A549 (cell line): ENCODE measurements at regions not wholly inside any gene's neighbourhood (a gene's known extent, or its start where the extent isn't known, plus 50 kb on each side); places are given as distances from the start of the nearest gene placed in this dataset.

Experiments
- ATAC-seq, 2 experiments: fragments of 200-7000 bp in 1 of 2; fragments of >200 bp in 1 of 2; cut with Nextera tagmentation in 1 of 2; cut with Tn5 transposase in 1 of 2; 3 replicates each; pipeline versions ENCODE4 v1.8.0 to v1.9.1; 2018 to 2020; ENCODE audit warnings: mild to moderate bottlenecking in 1 of 2, moderate library complexity in 1 of 2
- CTCF ChIA-PET: fragments of 300-600 bp; sonication (Branson Sonifier 250); formaldehyde crosslinking; extraction: SDS; loops from one replicate; lab custom pipeline; 2021; ENCODE audit warnings: antibody characterized with exemption, inconsistent platforms; lab: Yijun Ruan, JAX
- POLR2A ChIA-PET: fragments of 350-600 bp; formaldehyde crosslinking; extraction: SDS; loops from one replicate; lab custom pipeline; 2021; ENCODE audit warnings: antibody characterized with exemption, inconsistent platforms; lab: Yijun Ruan, JAX
- DNase-seq, 2 experiments: peaks; one replicate each; pipeline versions ENCODE4 v3.0.0 to v3.0.0-alpha.2; 2011 to 2016; ENCODE audit warnings: low read depth in 1 of 2, low spot score in 1 of 2
- FAIRE-seq: peaks from 2 replicates; lab custom pipeline; 2011; peaks lifted over from hg19 to GRCh38; lab: Jason Lieb, UNC
- H3K27ac ChIP-seq, 2 experiments: fragments of >200 bp; sonication (Bioruptor Twin); formaldehyde crosslinking; 3 replicates each; pipeline ENCODE4 v1.5.1; 2016 to 2017
- H3K4me1 ChIP-seq: fragments of >200 bp; sonication (Bioruptor Twin); formaldehyde crosslinking; 3 replicates; pipeline ENCODE4 v1.6.1; 2016
- H3K4me2 ChIP-seq: fragments of >200 bp; sonication (Bioruptor Twin); formaldehyde crosslinking; 3 replicates; pipeline ENCODE4 v1.6.1; 2016
- H3K4me3 ChIP-seq: fragments of >200 bp; sonication (Bioruptor Twin); formaldehyde crosslinking; 3 replicates; pipeline ENCODE4 v1.5.1; 2016
- H3K9me3 ChIP-seq: fragments of >200 bp; sonication (Bioruptor Twin); formaldehyde crosslinking; 3 replicates; pipeline ENCODE4 v1.6.1; 2016
- BCL3 ChIP-seq: fragments of >200 bp; sonication (Bioruptor Twin); formaldehyde crosslinking; IDR thresholded peaks from 3 replicates; pipeline ENCODE4 v1.6.1; 2016
- CEBPB ChIP-seq, 2 experiments: fragments of >200 bp in 1 of 2; sonication (Bioruptor Twin) in 1 of 2; formaldehyde crosslinking in 1 of 2; IDR thresholded peaks; 2 replicates each; pipeline ENCODE4 v1.6.1; 2012 to 2016
- CHD2 ChIP-seq: fragments of 150-350 bp; IDR thresholded peaks from 2 replicates; pipeline ENCODE4 v1.6.1; 2014; ENCODE audit warnings: low read length; ENCODE audit not compliant: partially characterized antibody
- EHF ChIP-seq: fragments of 250-450 bp; sonication (Bioruptor Pico); IDR thresholded peaks from 2 replicates; pipeline ENCODE4 v1.5.0; 2020; ENCODE audit warnings: mild to moderate bottlenecking
- FOSB ChIP-seq: fragments of 250-450 bp; sonication (Bioruptor Pico); IDR thresholded peaks from 2 replicates; pipeline ENCODE4 v1.5.0; 2020; ENCODE audit warnings: mild to moderate bottlenecking, moderate library complexity
- FOXS1 ChIP-seq: fragments of 250-450 bp; sonication (Bioruptor Pico); IDR thresholded peaks from 2 replicates; pipeline ENCODE4 v1.5.0; 2020; ENCODE audit warnings: mild to moderate bottlenecking, moderate library complexity
- HDAC2 ChIP-seq: fragments of 200-600 bp; sonication (generic); IDR thresholded peaks from 2 replicates; pipeline ENCODE4 v1.6.1; 2016
- HOXB5 ChIP-seq: fragments of 250-450 bp; sonication (Bioruptor Pico); IDR thresholded peaks from 2 replicates; pipeline ENCODE4 v1.5.0; 2020; ENCODE audit warnings: mild to moderate bottlenecking, moderate library complexity
- JUN ChIP-seq, 2 experiments: fragments of >200 bp; sonication (Bioruptor Twin); formaldehyde crosslinking; IDR thresholded peaks; 2 replicates in 1 of 2; 3 replicates in 1 of 2; pipeline ENCODE4 v1.6.1; 2016 to 2017
- JUNB ChIP-seq: fragments of >200 bp; sonication (Bioruptor Twin); formaldehyde crosslinking; IDR thresholded peaks from 2 replicates; pipeline ENCODE4 v1.6.1; 2016
- KDM5A ChIP-seq: fragments of 200-600 bp; sonication (generic); IDR thresholded peaks from 2 replicates; pipeline ENCODE4 v1.6.1; 2016; ENCODE audit warnings: antibody characterized with exemption, mild to moderate bottlenecking
- MAFK ChIP-seq: fragments of 450-650 bp; IDR thresholded peaks from 2 replicates; pipeline ENCODE4 v1.6.1; 2014; ENCODE audit not compliant: partially characterized antibody
- MYC ChIP-seq: IDR thresholded peaks from 2 replicates; pipeline ENCODE4 v1.6.1; 2012; ENCODE audit warnings: mild to moderate bottlenecking, inconsistent platforms, low read length, improper control_type of control experiment, borderline replicate concordance
- NPAS2 ChIP-seq: fragments of 250-450 bp; sonication (Bioruptor Pico); IDR thresholded peaks from 2 replicates; pipeline ENCODE4 v1.8.0; 2022; ENCODE audit warnings: mild to moderate bottlenecking, moderate library complexity, borderline replicate concordance
- PHF8 ChIP-seq: fragments of 200-600 bp; sonication (generic); IDR thresholded peaks from 2 replicates; pipeline ENCODE4 v1.6.1; 2016; ENCODE audit warnings: low read depth, mild to moderate bottlenecking, antibody characterized with exemption, moderate library complexity, borderline replicate concordance
- RNF2 ChIP-seq: fragments of 200-600 bp; sonication (generic); IDR thresholded peaks from 2 replicates; pipeline ENCODE4 v1.6.1; 2016; ENCODE audit warnings: low read depth, mild to moderate bottlenecking, antibody characterized with exemption, moderate library complexity, borderline replicate concordance
- SMC3 ChIP-seq: fragments of >200 bp; sonication (Bioruptor Twin); formaldehyde crosslinking; IDR thresholded peaks from 3 replicates; pipeline ENCODE4 v1.6.1; 2018; ENCODE audit warnings: inconsistent platforms
- USF2 ChIP-seq: fragments of 450-650 bp; IDR thresholded peaks from 2 replicates; pipeline ENCODE4 v1.6.1; 2014; ENCODE audit warnings: antibody characterized with exemption
- ZFP36 ChIP-seq: fragments of 450-650 bp; IDR thresholded peaks from 2 replicates; pipeline ENCODE4 v1.6.1; 2014; ENCODE audit warnings: borderline replicate concordance; ENCODE audit not compliant: partially characterized antibody
- WGBS: methylation state at CpG from one replicate; pipeline ENCODE4 v1.1.6; 2017; ENCODE audit errors: missing lambda C conversion rate; 5-methylcytosine and 5-hydroxymethylcytosine counted together

DNA sequence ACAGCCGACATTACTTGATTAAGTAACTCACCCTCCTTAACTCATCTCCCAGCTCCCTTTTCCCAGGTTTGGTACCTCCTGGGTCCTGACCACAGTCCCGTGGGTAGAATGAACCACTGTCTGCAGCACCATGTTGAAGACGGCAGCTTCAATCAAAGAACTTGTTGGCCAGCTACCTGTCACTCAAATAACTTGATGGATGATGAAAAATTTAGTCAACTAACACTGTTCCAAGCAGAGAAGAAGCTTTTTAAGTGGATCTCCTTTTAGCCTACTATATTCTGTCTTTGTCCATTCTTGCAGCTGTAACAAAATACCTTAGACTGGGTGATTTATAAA, 138.4 kb upstream of the F3 start (continued):
- no peak for TF ChIP-seq FOSB (CRISPR knock-in tag)
- no peak for TF ChIP-seq PHF8
- TF ChIP-seq RNF2: no peak
- no peak for TF ChIP-seq JUNB
- no peak for TF ChIP-seq MYC
- TF ChIP-seq, all 56 proteins: peak for 0

GRCh38 chr1:94679332-94680038, 137.9 kb upstream of the F3 start:
- H3K27ac ChIP-seq: no peak overlapping the region
- 61% methylated on average over 4 of the region's 4 CpGs for WGBS
- H3K9me3 ChIP-seq: no peaks in the 10 kb centered on the region
- no peak for DNase-seq
- TF ChIP-seq USF2 (no peak), HDAC2 (no peak), HOXB5 (CRISPR knock-in tag) (no peak), EHF (no peak), MAFK (peak; percentile 49)
- FAIRE-seq: no peak
- H3K4me3 ChIP-seq: no peak overlapping the region
- no peaks in the 10 kb centered on the region for H3K4me1 ChIP-seq
- no peak overlapping the region for H3K4me2 ChIP-seq
- POLR2A ChIA-PET: no interaction called here
- CTCF ChIA-PET: interaction anchor here (1.0 kb wide), 1 partner anchor 126 kb away, joined by 4 read pairs; no protein-coding TSS in a partner anchor
- no peak for ATAC-seq

- DNase-seq (no peak), ATAC-seq (no peak), FAIRE-seq (no peak)
- no peak for TF ChIP-seq SMC3
- no peak for TF ChIP-seq NPAS2 (CRISPR knock-in tag)
- no peak for TF ChIP-seq CEBPB (IDR thresholded peaks at IDR 0.05)
- Histone ChIP-seq H3K4me1 (no peaks in the 10 kb centered on the region), H3K4me3 (no peak overlapping the region), H3K4me2 (no peak overlapping the region), H3K27ac (no peak overlapping the region), H3K9me3 (no peaks in the 10 kb centered on the region)
- ChIA-PET POLR2A (no interaction called here), CTCF (no interaction called here)
- WGBS: 68% methylated on average over 11 of the region's 11 CpGs
These were observed 136.8 kb upstream of the F3 start for GRCh38 chr1:94678202-94678848.

- CTCF ChIA-PET: no interaction called here
- no peak for FAIRE-seq
- WGBS: 72% methylated on average over 7 of the region's 7 CpGs
These were observed 136.2 kb upstream of the F3 start for GRCh38 chr1:94677714-94678113.

More at GRCh38 chr1:94677714-94678113, 136.2 kb upstream of the F3 start:
- ATAC-seq (no peak), DNase-seq (no peak)
- Histone ChIP-seq H3K4me3 (no peak overlapping the region), H3K4me1 (no peaks in the 10 kb centered on the region), H3K9me3 (no peaks in the 10 kb centered on the region), H3K27ac (no peak overlapping the region), H3K4me2 (no peak overlapping the region)
- POLR2A ChIA-PET: no interaction called here
- TF ChIP-seq SMC3 (no peak), BCL3 (no peak), FOXS1 (CRISPR knock-in tag) (no peak), ZFP36 (no peak), FOSB (CRISPR knock-in tag) (no peak), JUN (IDR thresholded peaks at IDR 0.05) (no peak), KDM5A (no peak), CHD2 (no peak), USF2 (0 out of 2 replicates have a peak, but pooled peaks have one; percentile 34)
